Gastrocnemius medialis (tissue), 4 donors: ENCODE measurements at regions not wholly inside any gene's neighbourhood (a gene's known extent, or its start where the extent isn't known, plus 50 kb on each side); places are given as distances from the start of the nearest gene placed in this dataset.

Experiments
- ATAC-seq, 2 donors: fragments of 150-250 bp; one replicate each; pipeline ENCODE4 v1.9.1; 2016
- DNase-seq, 2 donors: peaks; one replicate each; pipeline ENCODE4 v3.0.0-alpha.2; 2019
- H3K27ac ChIP-seq, 4 donors: fragments of 200-600 bp; sonication (generic); 1 replicate in 1 of 4; 2 replicates in 3 of 4; pipeline ENCODE4 v1.5.1; 2016 to 2018; ENCODE audit warnings: mild to moderate bottlenecking in 2 of 4, moderate library complexity in 1 of 4
- H3K27me3 ChIP-seq, 3 donors: fragments of 200-600 bp; sonication (generic) in 2 of 3; 1 replicate in 1 of 3; 2 replicates in 2 of 3; pipeline versions ENCODE4 v1.5.1 to v1.6.0; 2016 to 2019; ENCODE audit warnings: mild to moderate bottlenecking in 1 of 3, moderate library complexity in 1 of 3
- H3K36me3 ChIP-seq, 2 donors: fragments of 200-600 bp; sonication (generic) in 1 of 2; one replicate each; pipeline ENCODE4 v1.5.1; 2017 to 2018
- H3K4me1 ChIP-seq, 2 donors: fragments of 200-600 bp; sonication (generic) in 1 of 2; one replicate each; pipeline ENCODE4 v1.5.1; 2016 to 2017; ENCODE audit warnings: mild to moderate bottlenecking in 2 of 2
- H3K4me3 ChIP-seq, 4 donors: fragments of 200-600 bp; sonication (generic) in 3 of 4; 1 replicate in 1 of 4; 2 replicates in 3 of 4; pipeline ENCODE4 v1.5.1; 2016 to 2019; ENCODE audit warnings: mild to moderate bottlenecking in 2 of 4
- H3K9me3 ChIP-seq, 3 donors: fragments of 200-600 bp; sonication (generic) in 2 of 3; 1 replicate in 1 of 3; 2 replicates in 2 of 3; pipeline ENCODE4 v1.5.1; 2016 to 2019
- POLR2A ChIP-seq, 2 donors: fragments of 450-650 bp; IDR thresholded peaks; one replicate each; pipeline ENCODE4 v1.6.1; 2017; ENCODE audit warnings: antibody characterized with exemption in 2 of 2, mild to moderate bottlenecking in 2 of 2, moderate library complexity in 2 of 2
- in situ Hi-C, 4 donors: fragments of 200-750 bp; cut with MboI; loops; one replicate each; pipeline versions ENCODE4 v1.15.0 to v1.8.0; 2017; ENCODE audit warnings: low sequenced_read_pairs in 4 of 4
- intact Hi-C: fragments of 100-400 bp; cut with DNase I; formaldehyde crosslinking; loops from one replicate; pipeline ENCODE4 v1.15.1; 2023; ENCODE audit warnings: low total_unique reads
- TF ChIP-seq, protein P1 (sequence below), 5 experiments: fragments of 450-650 bp in 3 of 5; fragments of 200-600 bp in 2 of 5; sonication (generic) in 2 of 5; IDR thresholded peaks in 4 of 5; conservative IDR thresholded peaks in 1 of 5; 1 replicate in 4 of 5; 2 replicates in 1 of 5; pipeline ENCODE4 v1.5.1; 2016 to 2019; ENCODE audit warnings: antibody characterized with exemption in 5 of 5, mild to moderate bottlenecking in 3 of 5, moderate library complexity in 3 of 5

DNA sequence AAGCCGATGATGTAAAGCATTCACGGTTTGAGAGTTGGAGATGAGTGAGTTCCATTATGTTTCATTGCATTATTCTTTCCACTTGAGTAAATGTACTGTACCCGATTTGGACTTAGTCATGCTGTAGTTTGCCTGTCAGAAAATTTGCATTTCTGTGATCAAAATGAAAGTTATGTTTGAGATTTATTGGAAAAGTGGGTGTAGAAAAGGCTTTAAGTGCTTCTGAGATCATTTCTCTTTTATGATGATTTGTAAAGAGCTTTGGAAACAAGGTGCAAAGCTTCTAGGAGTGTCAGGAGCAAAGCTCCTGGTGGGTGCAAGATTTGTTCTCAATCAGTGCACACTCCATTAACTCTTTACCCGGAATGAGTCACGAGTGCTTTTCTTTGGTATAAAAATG lies 204.1 kb upstream of the POM121L12 start:
- in situ Hi-C loops (no loop called here), intact Hi-C loops (no loop called here)
- DNase-seq (no peak), ATAC-seq (no peak)
- no peaks in the 10 kb centered on the region for H3K9me3 ChIP-seq
- TF ChIP-seq, protein P1, sequence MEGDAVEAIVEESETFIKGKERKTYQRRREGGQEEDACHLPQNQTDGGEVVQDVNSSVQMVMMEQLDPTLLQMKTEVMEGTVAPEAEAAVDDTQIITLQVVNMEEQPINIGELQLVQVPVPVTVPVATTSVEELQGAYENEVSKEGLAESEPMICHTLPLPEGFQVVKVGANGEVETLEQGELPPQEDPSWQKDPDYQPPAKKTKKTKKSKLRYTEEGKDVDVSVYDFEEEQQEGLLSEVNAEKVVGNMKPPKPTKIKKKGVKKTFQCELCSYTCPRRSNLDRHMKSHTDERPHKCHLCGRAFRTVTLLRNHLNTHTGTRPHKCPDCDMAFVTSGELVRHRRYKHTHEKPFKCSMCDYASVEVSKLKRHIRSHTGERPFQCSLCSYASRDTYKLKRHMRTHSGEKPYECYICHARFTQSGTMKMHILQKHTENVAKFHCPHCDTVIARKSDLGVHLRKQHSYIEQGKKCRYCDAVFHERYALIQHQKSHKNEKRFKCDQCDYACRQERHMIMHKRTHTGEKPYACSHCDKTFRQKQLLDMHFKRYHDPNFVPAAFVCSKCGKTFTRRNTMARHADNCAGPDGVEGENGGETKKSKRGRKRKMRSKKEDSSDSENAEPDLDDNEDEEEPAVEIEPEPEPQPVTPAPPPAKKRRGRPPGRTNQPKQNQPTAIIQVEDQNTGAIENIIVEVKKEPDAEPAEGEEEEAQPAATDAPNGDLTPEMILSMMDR (IDR thresholded peaks at IDR 0.05 in 4 of 5, conservative IDR thresholded peaks at IDR 0.05 in 1 of 5) = no peak
- TF ChIP-seq POLR2A (IDR thresholded peaks at IDR 0.05) = no peak
- H3K4me3 ChIP-seq = no peak overlapping the region
- no peaks in the 10 kb centered on the region for H3K36me3 ChIP-seq
- no peak overlapping the region for H3K27ac ChIP-seq
- no peaks in the 10 kb centered on the region for H3K27me3 ChIP-seq
- H3K4me1 ChIP-seq = no peaks in the 10 kb centered on the region

DNA sequence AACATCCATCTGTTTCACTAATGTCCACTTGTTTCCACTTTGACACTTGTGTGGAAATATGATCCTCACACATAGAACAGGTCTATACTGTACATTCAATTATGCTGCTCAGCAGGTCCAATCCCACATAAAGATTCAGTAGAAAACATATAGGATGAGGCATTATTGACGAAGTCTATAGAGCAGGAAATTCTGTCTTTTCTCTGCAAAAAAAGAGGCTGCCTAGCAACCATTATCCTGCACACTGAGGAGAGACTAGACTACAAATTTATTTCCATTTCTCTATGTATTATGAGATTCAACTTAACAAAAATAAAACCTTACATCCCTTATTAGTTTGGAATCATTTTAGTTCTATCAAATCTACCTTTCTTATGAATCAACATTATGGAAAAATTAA lies 204.6 kb upstream of the POM121L12 start:
- no peaks in the 10 kb centered on the region for H3K4me1 ChIP-seq
- H3K4me3 ChIP-seq = no peak overlapping the region
- DNase-seq = no peak
- no peak overlapping the region for H3K27ac ChIP-seq
- intact Hi-C loops (no loop called here), in situ Hi-C loops (no loop called here)
- no peaks in the 10 kb centered on the region for H3K27me3 ChIP-seq
- TF ChIP-seq, protein P1 (IDR thresholded peaks at IDR 0.05 in 4 of 5, conservative IDR thresholded peaks at IDR 0.05 in 1 of 5) = no peak
- TF ChIP-seq POLR2A (IDR thresholded peaks at IDR 0.05) = no peak
- H3K9me3 ChIP-seq = no peaks in the 10 kb centered on the region
- no peaks in the 10 kb centered on the region for H3K36me3 ChIP-seq
- no peak for ATAC-seq

DNA sequence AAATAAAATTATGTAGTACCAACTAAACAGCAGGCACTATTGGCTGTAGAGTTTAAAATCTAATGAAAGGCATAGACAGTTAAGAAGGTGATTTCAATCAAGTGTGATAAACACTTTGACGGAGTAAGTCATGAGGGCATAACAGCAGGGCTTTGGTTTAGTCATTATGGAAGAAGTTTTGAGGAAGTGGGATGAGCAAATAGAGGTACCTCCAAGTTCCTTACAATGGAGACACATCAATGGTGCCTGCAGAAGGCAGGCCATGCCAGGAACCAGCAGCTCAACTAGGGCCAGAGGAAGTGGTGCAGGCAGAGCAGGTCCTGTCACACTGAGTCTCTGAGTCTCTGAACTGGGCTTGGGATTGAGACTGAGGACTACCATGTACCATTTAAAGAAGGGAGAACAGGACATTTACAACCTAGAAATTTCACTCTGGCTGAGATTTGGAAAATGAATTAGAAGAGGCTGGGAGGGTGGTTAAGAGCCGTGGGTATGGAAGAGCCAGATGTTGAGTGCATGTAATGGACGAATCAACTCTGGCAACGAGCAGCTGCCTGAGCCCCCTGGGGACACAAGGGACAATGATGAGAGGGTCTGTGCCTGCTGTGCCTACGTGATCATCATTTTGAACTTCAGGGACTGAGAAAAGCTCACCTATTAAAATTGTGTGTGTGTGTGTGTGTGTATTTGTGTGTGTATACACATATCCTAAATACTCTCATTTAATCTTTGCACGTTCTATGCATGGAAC lies 208.7 kb upstream of the POM121L12 start:
- no peak for DNase-seq
- in situ Hi-C loops = no loop called here
- TF ChIP-seq POLR2A (IDR thresholded peaks at IDR 0.05) = no peak
- TF ChIP-seq, protein P1 (IDR thresholded peaks at IDR 0.05 in 4 of 5, conservative IDR thresholded peaks at IDR 0.05 in 1 of 5) = no peak
- intact Hi-C loops = no loop called here
- no peaks in the 10 kb centered on the region for H3K36me3 ChIP-seq
- ATAC-seq = no peak
- H3K27ac ChIP-seq = no peak overlapping the region
- H3K4me1 ChIP-seq = no peaks in the 10 kb centered on the region
- H3K4me3 ChIP-seq = no peak overlapping the region
- no peaks in the 10 kb centered on the region for H3K27me3 ChIP-seq
- no peaks in the 10 kb centered on the region for H3K9me3 ChIP-seq

DNA sequence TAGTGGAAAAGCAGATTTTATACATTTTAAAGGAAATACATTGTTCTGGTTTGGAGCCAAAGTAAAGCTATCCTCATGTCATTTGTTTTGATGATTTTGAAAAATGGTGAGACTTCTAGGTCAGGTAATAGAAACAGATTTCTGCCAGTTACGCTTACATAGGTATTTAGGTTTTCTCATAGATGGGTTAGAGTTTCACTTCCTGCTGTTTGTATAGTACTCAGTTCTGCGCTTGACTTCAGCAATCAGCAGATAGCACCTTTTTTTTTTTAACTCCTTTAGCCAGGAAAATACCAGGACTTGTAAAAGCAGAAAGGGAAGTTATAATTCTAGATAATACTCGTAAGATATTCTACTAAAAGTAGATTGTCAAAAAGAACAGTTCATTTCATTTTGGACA lies 209.8 kb upstream of the POM121L12 start:
- H3K36me3 ChIP-seq = no peaks in the 10 kb centered on the region
- H3K27ac ChIP-seq = no peak overlapping the region
- ATAC-seq (no peak), DNase-seq (no peak)
- no peaks in the 10 kb centered on the region for H3K4me1 ChIP-seq
- in situ Hi-C loops (no loop called here), intact Hi-C loops (no loop called here)
- H3K4me3 ChIP-seq = no peak overlapping the region
- no peak for TF ChIP-seq POLR2A (IDR thresholded peaks at IDR 0.05)
- H3K9me3 ChIP-seq = no peaks in the 10 kb centered on the region
- H3K27me3 ChIP-seq = no peaks in the 10 kb centered on the region

DNA sequence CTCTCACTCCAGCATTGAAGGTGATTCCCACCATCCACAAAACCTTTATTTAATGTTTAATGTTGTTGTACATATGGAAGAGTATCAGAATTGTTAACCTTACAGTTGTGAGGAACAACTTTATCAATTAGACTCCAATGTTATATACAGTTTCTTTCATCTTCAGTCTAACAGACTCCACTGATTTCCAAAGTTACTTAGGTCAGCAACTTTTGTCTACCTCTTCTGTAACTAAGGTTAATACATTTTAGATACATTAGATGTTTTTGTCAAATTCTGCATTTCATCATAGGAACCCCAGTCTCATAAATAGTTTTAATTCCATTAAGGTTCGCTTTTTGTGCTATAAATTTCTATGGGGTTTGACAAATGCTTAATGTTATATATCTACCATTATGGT lies 223.9 kb upstream of the POM121L12 start:
- TF ChIP-seq, protein P1 (IDR thresholded peaks at IDR 0.05 in 4 of 5, conservative IDR thresholded peaks at IDR 0.05 in 1 of 5) = no peak
- TF ChIP-seq POLR2A (IDR thresholded peaks at IDR 0.05) = no peak
- ATAC-seq = no peak
- in situ Hi-C loops = no loop called here

More for the DNA sequence above, 223.9 kb upstream of the POM121L12 start:
- H3K4me1 ChIP-seq = no peaks in the 10 kb centered on the region
- no peak overlapping the region for H3K4me3 ChIP-seq
- intact Hi-C loops = no loop called here
- no peaks in the 10 kb centered on the region for H3K9me3 ChIP-seq
- H3K27me3 ChIP-seq = no peaks in the 10 kb centered on the region
- DNase-seq = no peak
- H3K27ac ChIP-seq = no peak overlapping the region
- no peaks in the 10 kb centered on the region for H3K36me3 ChIP-seq
